HTR-8/SVneo (cell line): ENCODE measurements at regions not wholly inside any gene's neighbourhood (a gene's known extent, or its start where the extent isn't known, plus 50 kb on each side); places are given as distances from the start of the nearest gene placed in this dataset.
"Not testable (repeated sequence)": the region's sequence is repeated elsewhere in the genome, so short reads cannot be mapped to it uniquely, and the experiment has no call there.

Experiments used
- DNase-seq: peaks from one replicate; pipeline ENCODE4 v3.0.0; 2011; ENCODE audit warnings: low spot score, mixed read lengths; ENCODE audit not compliant: insufficient read length
- FAIRE-seq: peaks from 2 replicates; lab custom pipeline; 2011; peaks lifted over from hg19 to GRCh38; lab: Jason Lieb, UNC

- not testable (repeated sequence) for FAIRE-seq, DNase-seq
These were observed 2828.4 kb downstream of the RPIA start for GRCh38 chr2:91519914-91520313.

- not testable (repeated sequence) for DNase-seq, FAIRE-seq
These were observed 2829.1 kb downstream of the RPIA start for GRCh38 chr2:91520523-91520922.

- not testable (repeated sequence) for DNase-seq, FAIRE-seq
These were observed 2829.6 kb downstream of the RPIA start for GRCh38 chr2:91520972-91521535.

GRCh38 chr2:91521944-91522343 lies 2830.5 kb downstream of the RPIA start:
- FAIRE-seq, DNase-seq: not testable (repeated sequence)

- not testable (repeated sequence) for DNase-seq, FAIRE-seq
These were observed 2831.4 kb downstream of the RPIA start for GRCh38 chr2:91522877-91523276.

GRCh38 chr2:91523751-91524150 lies 2832.3 kb downstream of the RPIA start:
- not testable (repeated sequence) for DNase-seq, FAIRE-seq

- DNase-seq, FAIRE-seq: not testable (repeated sequence)
These were observed 2834.1 kb downstream of the RPIA start for GRCh38 chr2:91525587-91525986.

- DNase-seq, FAIRE-seq: not testable (repeated sequence)
These were observed 2834.6 kb downstream of the RPIA start for GRCh38 chr2:91526083-91526482.

GRCh38 chr2:91527056-91527455 lies 2835.6 kb downstream of the RPIA start:
- DNase-seq, FAIRE-seq: not testable (repeated sequence)

- FAIRE-seq, DNase-seq: not testable (repeated sequence)
These were observed 2836.1 kb downstream of the RPIA start for GRCh38 chr2:91527491-91528031.

- not testable (repeated sequence) for FAIRE-seq, DNase-seq
These were observed 2836.9 kb downstream of the RPIA start for GRCh38 chr2:91528361-91528760.

- not testable (repeated sequence) for FAIRE-seq
These were observed 2844.6 kb downstream of the RPIA start for GRCh38 chr2:91536109-91536508.

GRCh38 chr2:91536549-91537263 lies 2845.2 kb downstream of the RPIA start:
- not testable (repeated sequence) for FAIRE-seq, DNase-seq

More at GRCh38 chr2:91536109-91536508, 2844.6 kb downstream of the RPIA start:
- DNase-seq, result not testable (repeated sequence)

GRCh38 chr2:91549316-91549715 lies 2857.8 kb downstream of the RPIA start:
- DNase-seq, FAIRE-seq: not testable (repeated sequence)

- not testable (repeated sequence) for DNase-seq, FAIRE-seq
These were observed 2866.8 kb downstream of the RPIA start for GRCh38 chr2:91558234-91558633.

GRCh38 chr2:91559269-91559668 lies 2867.8 kb downstream of the RPIA start:
- not testable (repeated sequence) for DNase-seq, FAIRE-seq

- not testable (repeated sequence) for FAIRE-seq, DNase-seq
These were observed 2868.6 kb downstream of the RPIA start for GRCh38 chr2:91559886-91560614.

GRCh38 chr2:91562184-91562583 lies 2870.7 kb downstream of the RPIA start:
- not testable (repeated sequence) for FAIRE-seq, DNase-seq

GRCh38 chr2:91564700-91565099 lies 2873.2 kb downstream of the RPIA start:
- not testable (repeated sequence) for DNase-seq, FAIRE-seq
